Ishikawa (cell line): ENCODE measurements at regions not wholly inside any gene's neighbourhood (a gene's known extent, or its start where the extent isn't known, plus 50 kb on each side); places are given as distances from the start of the nearest gene placed in this dataset.

Experiments
- CREB1 ChIP-seq: IDR thresholded peaks from 2 replicates; pipeline ENCODE4 v1.6.1; 2012; ENCODE audit warnings: low read depth
- EP300 ChIP-seq: IDR thresholded peaks from 2 replicates; pipeline ENCODE4 v1.6.1; 2012; ENCODE audit warnings: borderline replicate concordance
- RAD21 ChIP-seq: IDR thresholded peaks from 2 replicates; pipeline ENCODE4 v1.6.1; 2012; ENCODE audit warnings: low read depth

GRCh38 chr2:16323551-16324543, 341.8 kb downstream of the CYRIA start:
- TF ChIP-seq EP300, result no peak
- no peak for TF ChIP-seq RAD21
- TF ChIP-seq CREB1, result no peak
